WTC11 (cell line): ENCODE measurements at regions not wholly inside any gene's neighbourhood (a gene's known extent, or its start where the extent isn't known, plus 50 kb on each side); places are given as distances from the start of the nearest gene placed in this dataset.

ENCODE experiments used
- ATAC-seq: fragments of 200-7000 bp; cut with Tn5 transposase; 2 replicates; pipeline ENCODE4 v1.10.0; 2021; ENCODE audit warnings: mild to moderate bottlenecking, moderate library complexity
- CTCF ChIA-PET: fragments of 300-600 bp; sonication (Branson Sonifier 250); formaldehyde crosslinking; loops from one replicate; lab custom pipeline; 2021; ENCODE audit warnings: antibody characterized with exemption; lab: Charles Lee
- POLR2A ChIA-PET: fragments of 350-600 bp; sonication (Branson Sonifier 250); formaldehyde crosslinking; loops from one replicate; lab custom pipeline; 2021; ENCODE audit warnings: antibody characterized with exemption; lab: Charles Lee
- DNase-seq: peaks from one replicate; pipeline ENCODE4 v3.0.0; 2021; ENCODE audit warnings: low spot score
- H3K27ac Mint-ChIP-seq: 2 replicates; pipeline ENCODE4 v1.8.0; 2021; ENCODE audit warnings: mixed read lengths
- H3K27me3 Mint-ChIP-seq: 2 replicates; pipeline ENCODE4 v1.8.0; 2021; ENCODE audit warnings: low read depth, mild to moderate bottlenecking, moderate library complexity, mixed read lengths
- H3K36me3 Mint-ChIP-seq: 2 replicates; pipeline ENCODE4 v1.8.0; 2021; ENCODE audit warnings: mixed read lengths
- H3K4me1 Mint-ChIP-seq: 2 replicates; pipeline ENCODE4 v1.8.0; 2022; ENCODE audit warnings: mixed read lengths
- H3K4me3 Mint-ChIP-seq: 2 replicates; pipeline ENCODE4 v1.8.0; 2021; ENCODE audit warnings: mild to moderate bottlenecking, moderate library complexity, mixed read lengths
- H3K9me3 Mint-ChIP-seq: 2 replicates; pipeline ENCODE4 v1.8.0; 2021; ENCODE audit warnings: mixed read lengths
- ETV6 ChIP-seq: sonication (generic); formaldehyde crosslinking; IDR thresholded peaks from 2 replicates; pipeline ENCODE4 v1.8.1; 2022; ENCODE audit warnings: mild to moderate bottlenecking, missing genetic modification reagents
- FOXJ3 ChIP-seq: sonication (generic); formaldehyde crosslinking; IDR thresholded peaks from 2 replicates; pipeline ENCODE4 v1.9.0; 2021; ENCODE audit warnings: missing genetic modification reagents, mild to moderate bottlenecking, borderline replicate concordance
- FOXK1 ChIP-seq: sonication (generic); formaldehyde crosslinking; IDR thresholded peaks from 2 replicates; pipeline ENCODE4 v1.8.0; 2022; ENCODE audit warnings: mild to moderate bottlenecking, moderate library complexity, missing genetic modification reagents
- GRHL2 ChIP-seq: fragments of 250-450 bp; sonication (Bioruptor Pico); IDR thresholded peaks from 2 replicates; pipeline ENCODE4 v1.8.0; 2022; ENCODE audit warnings: mild to moderate bottlenecking, moderate library complexity; ENCODE audit not compliant: insufficient replicate concordance, severe bottlenecking
- HMGA2 ChIP-seq: fragments of 250-450 bp; sonication (Bioruptor Pico); IDR thresholded peaks from 2 replicates; pipeline ENCODE4 v1.4.0; 2021; ENCODE audit warnings: mild to moderate bottlenecking, moderate library complexity
- MXD4 ChIP-seq: fragments of 250-450 bp; sonication (Bioruptor Pico); IDR thresholded peaks from 2 replicates; pipeline ENCODE4 v1.8.0; 2021; ENCODE audit warnings: mild to moderate bottlenecking, moderate library complexity, borderline replicate concordance
- NFE2L1 ChIP-seq: sonication (generic); formaldehyde crosslinking; IDR thresholded peaks from 2 replicates; pipeline ENCODE4 v1.8.1; 2023; ENCODE audit warnings: missing genetic modification reagents
- NR1H2 ChIP-seq: sonication (generic); formaldehyde crosslinking; IDR thresholded peaks from 2 replicates; pipeline ENCODE4 v1.9.0; 2021; ENCODE audit warnings: mild to moderate bottlenecking, moderate library complexity, missing genetic modification reagents
- NR2C2 ChIP-seq: sonication (generic); formaldehyde crosslinking; IDR thresholded peaks from 2 replicates; pipeline ENCODE4 v1.8.0; 2022; ENCODE audit warnings: mild to moderate bottlenecking, missing genetic modification reagents
- RELA ChIP-seq: sonication (generic); formaldehyde crosslinking; IDR thresholded peaks from 2 replicates; pipeline ENCODE4 v1.8.1; 2022; ENCODE audit warnings: missing genetic modification reagents, mild to moderate bottlenecking, borderline replicate concordance
- TCF7 ChIP-seq: sonication (generic); formaldehyde crosslinking; IDR thresholded peaks from 2 replicates; pipeline ENCODE4 v1.8.0; 2022; ENCODE audit warnings: mild to moderate bottlenecking, low read depth, missing genetic modification reagents, moderate library complexity
- TEAD1 ChIP-seq: sonication (generic); formaldehyde crosslinking; IDR thresholded peaks from 2 replicates; pipeline ENCODE4 v1.8.0; 2022; ENCODE audit warnings: mild to moderate bottlenecking, missing genetic modification reagents
- ZNF219 ChIP-seq: sonication (generic); formaldehyde crosslinking; IDR thresholded peaks from 2 replicates; pipeline ENCODE4 v1.8.0; 2023; ENCODE audit warnings: missing genetic modification reagents, mild to moderate bottlenecking, borderline replicate concordance
- ZNF416 ChIP-seq: fragments of 250-450 bp; sonication (Bioruptor Pico); IDR thresholded peaks from 2 replicates; pipeline ENCODE4 v1.9.0; 2021; ENCODE audit warnings: mild to moderate bottlenecking, inconsistent platforms
- TF ChIP-seq, protein P1 (sequence below): sonication (generic); formaldehyde crosslinking; conservative IDR thresholded peaks from 2 replicates; pipeline ENCODE4 v1.8.1; 2022; ENCODE audit warnings: mild to moderate bottlenecking, missing genetic modification reagents
- TF ChIP-seq, protein P2 (sequence below): fragments of 250-450 bp; sonication (Bioruptor Pico); IDR thresholded peaks from 2 replicates; pipeline ENCODE4 v1.9.0; 2021; ENCODE audit warnings: moderate library complexity, mild to moderate bottlenecking, inconsistent platforms, borderline replicate concordance
- TF ChIP-seq, protein P3 (sequence below): sonication (generic); formaldehyde crosslinking; IDR thresholded peaks from 2 replicates; pipeline ENCODE4 v1.8.1; 2022; ENCODE audit warnings: mild to moderate bottlenecking, moderate library complexity, missing genetic modification reagents
- TF ChIP-seq, protein P4 (sequence below): sonication (generic); formaldehyde crosslinking; IDR thresholded peaks from 2 replicates; pipeline ENCODE4 v1.8.1; 2023; ENCODE audit warnings: mild to moderate bottlenecking, missing genetic modification reagents, moderate library complexity
- TF ChIP-seq, protein P5 (sequence below): fragments of 250-450 bp; sonication (Bioruptor Pico); IDR thresholded peaks from 2 replicates; pipeline ENCODE4 v2.1.2; 2022; ENCODE audit warnings: mild to moderate bottlenecking, moderate library complexity
- TF ChIP-seq, protein P6 (sequence below): sonication (generic); formaldehyde crosslinking; IDR thresholded peaks from 2 replicates; pipeline ENCODE4 v1.8.1; 2022; ENCODE audit warnings: missing genetic modification reagents, borderline replicate concordance
- TF ChIP-seq, protein P7 (sequence below): sonication (generic); formaldehyde crosslinking; IDR thresholded peaks from 2 replicates; pipeline ENCODE4 v1.8.1; 2023; ENCODE audit warnings: mild to moderate bottlenecking, missing genetic modification reagents

DNA sequence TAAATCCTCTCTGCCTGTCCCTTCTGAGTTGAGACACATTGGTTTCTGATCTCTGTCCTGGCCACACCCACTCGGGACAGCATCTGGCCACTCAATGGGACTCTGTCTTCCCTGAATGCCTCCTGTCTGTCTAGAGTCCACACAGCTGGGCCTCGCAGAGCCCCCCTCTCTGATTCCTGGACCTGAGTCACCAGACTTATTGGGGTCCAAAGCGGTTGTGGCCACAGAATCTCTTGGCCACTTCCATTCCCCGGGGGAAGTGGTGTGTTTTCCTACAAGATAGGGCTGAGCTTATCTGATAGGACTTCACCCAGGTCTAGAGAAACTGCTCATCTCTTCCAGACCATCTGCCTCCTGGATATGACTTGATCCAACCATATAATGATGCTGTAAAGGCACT, 57.4 kb upstream of the WNT11 start:
- no peaks in the 10 kb centered on the region for H3K4me1 Mint-ChIP-seq

DNA sequence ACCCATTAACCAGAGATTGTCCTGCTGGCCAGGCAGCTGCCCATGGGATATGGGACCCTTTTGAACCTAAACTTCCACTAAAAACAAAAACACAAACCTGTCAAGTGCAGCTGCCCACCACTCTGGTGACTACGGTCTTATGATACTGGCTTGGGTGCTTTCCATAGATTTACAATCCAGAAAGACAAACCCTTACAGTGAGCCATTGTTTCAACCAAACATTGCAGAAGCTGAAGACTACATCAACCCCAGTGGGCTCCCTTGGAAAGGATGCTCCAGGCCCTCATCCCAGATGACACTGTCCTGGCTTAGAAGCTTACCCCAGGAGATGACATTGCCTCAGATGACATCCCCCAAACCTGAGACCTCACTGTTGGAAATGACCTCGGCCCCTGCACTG, 56.9 kb upstream of the WNT11 start:
- ChIA-PET POLR2A (no interaction called here), CTCF (no interaction called here)
- Mint-ChIP-seq H3K9me3 (no peaks in the 10 kb centered on the region), H3K27ac (no peak overlapping the region), H3K27me3 (no peaks in the 10 kb centered on the region; the same call in 1 of the 2 replicates), H3K4me3 (no peak overlapping the region), H3K4me1 (no peaks in the 10 kb centered on the region), H3K36me3 (no peaks in the 10 kb centered on the region)
- ATAC-seq: no peak
- TF ChIP-seq FOXK1 (no peak), NR1H2 (CRISPR knock-in tag) (no peak), FOXJ3 (CRISPR knock-in tag) (no peak), ZNF416 (CRISPR knock-in tag) (no peak)
- no peak for DNase-seq

More for the DNA sequence above, 57.4 kb upstream of the WNT11 start:
- TF ChIP-seq, protein P1, sequence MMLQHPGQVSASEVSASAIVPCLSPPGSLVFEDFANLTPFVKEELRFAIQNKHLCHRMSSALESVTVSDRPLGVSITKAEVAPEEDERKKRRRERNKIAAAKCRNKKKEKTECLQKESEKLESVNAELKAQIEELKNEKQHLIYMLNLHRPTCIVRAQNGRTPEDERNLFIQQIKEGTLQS (CRISPR knock-in tag): no peak
- TF ChIP-seq NR1H2 (CRISPR knock-in tag) (no peak), HMGA2 (CRISPR knock-in tag) (no peak), MXD4 (CRISPR knock-in tag) (no peak)
- TF ChIP-seq, protein P2, sequence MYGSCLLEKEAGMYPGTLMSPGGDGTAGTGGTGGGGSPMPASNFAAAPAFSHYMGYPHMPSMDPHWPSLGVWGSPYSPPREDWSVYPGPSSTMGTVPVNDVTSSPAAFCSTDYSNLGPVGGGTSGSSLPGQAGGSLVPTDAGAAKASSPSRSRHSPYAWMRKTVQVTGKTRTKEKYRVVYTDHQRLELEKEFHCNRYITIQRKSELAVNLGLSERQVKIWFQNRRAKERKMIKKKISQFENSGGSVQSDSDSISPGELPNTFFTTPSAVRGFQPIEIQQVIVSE: no peak
- H3K27me3 Mint-ChIP-seq: no peaks in the 10 kb centered on the region; the same call in 1 of the 2 replicates
- no peaks in the 10 kb centered on the region for H3K36me3 Mint-ChIP-seq
- ChIA-PET CTCF (no interaction called here), POLR2A (no interaction called here)
- DNase-seq: no peak
- H3K27ac Mint-ChIP-seq: no peak overlapping the region
- no peak overlapping the region for H3K4me3 Mint-ChIP-seq
- no peaks in the 10 kb centered on the region for H3K9me3 Mint-ChIP-seq
- ATAC-seq: no peak

DNA sequence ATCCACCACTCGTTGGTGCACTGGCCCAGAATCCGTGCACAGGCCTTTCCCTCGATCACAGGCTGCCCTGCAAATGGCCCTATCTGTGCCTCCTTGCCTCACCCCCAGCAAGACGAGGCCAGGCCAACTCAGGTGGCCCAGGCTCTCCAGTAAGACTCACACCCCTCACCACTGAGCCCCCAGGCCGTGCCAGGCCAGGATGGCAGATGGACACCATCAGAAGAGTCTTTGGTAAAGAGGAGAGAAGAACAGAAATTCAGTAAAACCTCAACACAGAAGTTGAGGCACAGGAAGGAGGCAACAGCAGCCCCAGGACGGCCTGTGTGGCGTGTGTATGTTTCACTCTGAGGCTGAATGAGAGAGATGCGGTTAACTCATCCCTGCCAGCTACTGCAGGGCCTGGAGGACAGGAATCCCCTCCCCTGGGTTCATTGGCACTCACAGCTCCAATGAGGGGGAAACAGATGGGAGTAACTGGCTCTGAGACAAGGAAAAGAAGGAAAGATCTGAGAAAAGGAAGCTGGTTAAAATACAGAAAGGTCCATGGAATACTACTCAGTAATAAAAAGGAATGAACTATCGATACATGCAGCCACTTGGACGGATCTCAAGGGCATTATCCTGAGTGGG, 54.1 kb upstream of the WNT11 start:
- ChIA-PET POLR2A (interaction anchor here (0.5 kb wide), 1 partner anchor 374 kb away, joined by 3 read pairs; no protein-coding TSS in a partner anchor), CTCF (no interaction called here)
- ATAC-seq (no peak), DNase-seq (no peak)
- Mint-ChIP-seq H3K4me1 (peaks cover 7% of the 10 kb centered on the region; the same call in 1 of the 2 replicates), H3K27me3 (no peaks in the 10 kb centered on the region; the same call in 1 of the 2 replicates), H3K9me3 (no peaks in the 10 kb centered on the region), H3K4me3 (no peak overlapping the region), H3K36me3 (no peaks in the 10 kb centered on the region), H3K27ac (no peak overlapping the region)
- TF ChIP-seq, protein P3, sequence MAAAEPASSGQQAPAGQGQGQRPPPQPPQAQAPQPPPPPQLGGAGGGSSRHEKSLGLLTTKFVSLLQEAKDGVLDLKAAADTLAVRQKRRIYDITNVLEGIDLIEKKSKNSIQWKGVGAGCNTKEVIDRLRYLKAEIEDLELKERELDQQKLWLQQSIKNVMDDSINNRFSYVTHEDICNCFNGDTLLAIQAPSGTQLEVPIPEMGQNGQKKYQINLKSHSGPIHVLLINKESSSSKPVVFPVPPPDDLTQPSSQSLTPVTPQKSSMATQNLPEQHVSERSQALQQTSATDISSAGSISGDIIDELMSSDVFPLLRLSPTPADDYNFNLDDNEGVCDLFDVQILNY (CRISPR knock-in tag): no peak
- TF ChIP-seq RELA (CRISPR knock-in tag) (no peak), NR2C2 (CRISPR knock-in tag) (no peak), TEAD1 (CRISPR knock-in tag) (no peak), NR1H2 (CRISPR knock-in tag) (no peak), TCF7 (CRISPR knock-in tag) (no peak), ZNF219 (CRISPR knock-in tag) (no peak), GRHL2 (CRISPR knock-in tag) (no peak), NFE2L1 (CRISPR knock-in tag) (no peak), ETV6 (CRISPR knock-in tag) (no peak), FOXJ3 (CRISPR knock-in tag) (no peak)
- TF ChIP-seq, protein P4, sequence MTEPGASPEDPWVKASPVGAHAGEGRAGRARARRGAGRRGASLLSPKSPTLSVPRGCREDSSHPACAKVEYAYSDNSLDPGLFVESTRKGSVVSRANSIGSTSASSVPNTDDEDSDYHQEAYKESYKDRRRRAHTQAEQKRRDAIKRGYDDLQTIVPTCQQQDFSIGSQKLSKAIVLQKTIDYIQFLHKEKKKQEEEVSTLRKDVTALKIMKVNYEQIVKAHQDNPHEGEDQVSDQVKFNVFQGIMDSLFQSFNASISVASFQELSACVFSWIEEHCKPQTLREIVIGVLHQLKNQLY (CRISPR knock-in tag): no peak
- TF ChIP-seq, protein P5, sequence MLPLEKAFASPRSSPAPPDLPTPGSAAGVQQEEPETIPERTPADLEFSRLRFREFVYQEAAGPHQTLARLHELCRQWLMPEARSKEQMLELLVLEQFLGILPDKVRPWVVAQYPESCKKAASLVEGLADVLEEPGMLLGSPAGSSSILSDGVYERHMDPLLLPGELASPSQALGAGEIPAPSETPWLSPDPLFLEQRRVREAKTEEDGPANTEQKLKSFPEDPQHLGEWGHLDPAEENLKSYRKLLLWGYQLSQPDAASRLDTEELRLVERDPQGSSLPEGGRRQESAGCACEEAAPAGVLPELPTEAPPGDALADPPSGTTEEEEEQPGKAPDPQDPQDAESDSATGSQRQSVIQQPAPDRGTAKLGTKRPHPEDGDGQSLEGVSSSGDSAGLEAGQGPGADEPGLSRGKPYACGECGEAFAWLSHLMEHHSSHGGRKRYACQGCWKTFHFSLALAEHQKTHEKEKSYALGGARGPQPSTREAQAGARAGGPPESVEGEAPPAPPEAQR (CRISPR knock-in tag): no peak
- TF ChIP-seq, protein P6, sequence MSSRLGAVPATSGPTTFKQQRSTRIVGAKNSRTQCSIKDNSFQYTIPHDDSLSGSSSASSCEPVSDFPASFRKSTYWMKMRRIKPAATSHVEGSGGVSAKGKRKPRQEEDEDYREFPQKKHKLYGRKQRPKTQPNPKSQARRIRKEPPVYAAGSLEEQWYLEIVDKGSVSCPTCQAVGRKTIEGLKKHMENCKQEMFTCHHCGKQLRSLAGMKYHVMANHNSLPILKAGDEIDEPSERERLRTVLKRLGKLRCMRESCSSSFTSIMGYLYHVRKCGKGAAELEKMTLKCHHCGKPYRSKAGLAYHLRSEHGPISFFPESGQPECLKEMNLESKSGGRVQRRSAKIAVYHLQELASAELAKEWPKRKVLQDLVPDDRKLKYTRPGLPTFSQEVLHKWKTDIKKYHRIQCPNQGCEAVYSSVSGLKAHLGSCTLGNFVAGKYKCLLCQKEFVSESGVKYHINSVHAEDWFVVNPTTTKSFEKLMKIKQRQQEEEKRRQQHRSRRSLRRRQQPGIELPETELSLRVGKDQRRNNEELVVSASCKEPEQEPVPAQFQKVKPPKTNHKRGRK (CRISPR knock-in tag): no peak
- TF ChIP-seq, protein P7, sequence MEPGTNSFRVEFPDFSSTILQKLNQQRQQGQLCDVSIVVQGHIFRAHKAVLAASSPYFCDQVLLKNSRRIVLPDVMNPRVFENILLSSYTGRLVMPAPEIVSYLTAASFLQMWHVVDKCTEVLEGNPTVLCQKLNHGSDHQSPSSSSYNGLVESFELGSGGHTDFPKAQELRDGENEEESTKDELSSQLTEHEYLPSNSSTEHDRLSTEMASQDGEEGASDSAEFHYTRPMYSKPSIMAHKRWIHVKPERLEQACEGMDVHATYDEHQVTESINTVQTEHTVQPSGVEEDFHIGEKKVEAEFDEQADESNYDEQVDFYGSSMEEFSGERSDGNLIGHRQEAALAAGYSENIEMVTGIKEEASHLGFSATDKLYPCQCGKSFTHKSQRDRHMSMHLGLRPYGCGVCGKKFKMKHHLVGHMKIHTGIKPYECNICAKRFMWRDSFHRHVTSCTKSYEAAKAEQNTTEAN (CRISPR knock-in tag): no peak
